CD14-positive monocyte (primary cell): ENCODE measurements at regions not wholly inside any gene's neighbourhood (a gene's known extent, or its start where the extent isn't known, plus 50 kb on each side); places are given as distances from the start of the nearest gene placed in this dataset.

Source experiments
- DNase-seq, 3 donors: peaks; one replicate each; pipeline ENCODE4 v3.0.0-alpha.2; 2011 to 2022
- H2AFZ ChIP-seq: 2 replicates; pipeline ENCODE4 v1.6.0; 2012; ENCODE audit warnings: mild to moderate bottlenecking, low read depth, low read length, inconsistent platforms; ENCODE audit not compliant: insufficient read depth, poor library complexity, severe bottlenecking
- H3K27ac ChIP-seq, 2 donors: 1 replicate in 1 of 2; 2 replicates in 1 of 2; pipeline ENCODE4 v1.5.1; 2012 to 2013; ENCODE audit warnings: low read length in 2 of 2, control low read depth in 1 of 2, inconsistent platforms in 1 of 2, low read depth in 1 of 2, mild to moderate bottlenecking in 1 of 2
- H3K27me3 ChIP-seq, 2 donors: one replicate each; pipeline versions ENCODE4 v1.6.0 to v1.6.1; 2011 to 2013; ENCODE audit warnings: low read length in 2 of 2; ENCODE audit not compliant: control insufficient read depth in 2 of 2, insufficient read depth in 2 of 2
- H3K36me3 ChIP-seq, 2 donors: replicated peaks in 1 of 2; 1 replicate in 1 of 2; 2 replicates in 1 of 2; pipeline versions ENCODE4 v1.5.1 to v1.6.1; 2012 to 2013; ENCODE audit warnings: low read length in 2 of 2, control low read depth in 1 of 2, inconsistent platforms in 1 of 2, mild to moderate bottlenecking in 1 of 2; ENCODE audit not compliant: insufficient read depth in 2 of 2, control insufficient read depth in 1 of 2
- H3K4me1 ChIP-seq, 2 donors: 1 replicate in 1 of 2; 2 replicates in 1 of 2; pipeline versions ENCODE4 v1.5.1 to v1.6.1; 2012 to 2013; ENCODE audit warnings: low read length in 2 of 2, control low read depth in 1 of 2, inconsistent platforms in 1 of 2, mild to moderate bottlenecking in 1 of 2, moderate library complexity in 1 of 2; ENCODE audit not compliant: insufficient read depth in 2 of 2, control insufficient read depth in 1 of 2
- H3K4me2 ChIP-seq: replicated peaks from 2 replicates; pipeline ENCODE3; 2012; ENCODE audit warnings: low read length, moderate library complexity, mild to moderate bottlenecking; ENCODE audit not compliant: poor library complexity, severe bottlenecking; ENCODE audit errors: extremely low read depth
- H3K4me3 ChIP-seq, 3 experiments: fragments of 200-600 bp in 1 of 3; sonication (generic) in 1 of 3; replicated peaks in 1 of 3; 1 replicate in 2 of 3; 2 replicates in 1 of 3; pipeline ENCODE4 v1.5.1; 2011 to 2013; ENCODE audit warnings: low read length in 3 of 3, mild to moderate bottlenecking in 3 of 3, control low read depth in 2 of 3, low read depth in 2 of 3, inconsistent platforms in 1 of 3, moderate library complexity in 1 of 3
- H3K79me2 ChIP-seq: 2 replicates; pipeline ENCODE4 v1.6.0; 2012; ENCODE audit warnings: mild to moderate bottlenecking, control low read depth, inconsistent platforms, low read length, moderate library complexity; ENCODE audit not compliant: insufficient read depth
- H3K9ac ChIP-seq: 2 replicates; pipeline ENCODE4 v1.6.0; 2017; ENCODE audit warnings: low read length, mild to moderate bottlenecking; ENCODE audit not compliant: insufficient read depth, poor library complexity, severe bottlenecking
- H3K9me3 ChIP-seq, 2 donors: replicated peaks in 1 of 2; 1 replicate in 1 of 2; 2 replicates in 1 of 2; pipeline versions ENCODE4 v1.5.1 to v1.6.1; 2012 to 2013; ENCODE audit warnings: low read length in 2 of 2, control low read depth in 1 of 2; ENCODE audit not compliant: control insufficient read depth in 1 of 2, insufficient read depth in 1 of 2
- H4K20me1 ChIP-seq: 2 replicates; pipeline ENCODE4 v1.6.0; 2012; ENCODE audit warnings: mild to moderate bottlenecking, low read length, control low read depth, moderate library complexity; ENCODE audit not compliant: insufficient read depth
- H3K27ac Mint-ChIP-seq, 7 donors: one replicate each; pipeline ENCODE4 v1.8.0; 2020; ENCODE audit warnings: mild to moderate bottlenecking in 7 of 7, mixed read lengths in 7 of 7, moderate library complexity in 6 of 7, inconsistent platforms in 2 of 7
- H3K27me3 Mint-ChIP-seq, 3 donors: one replicate each; pipeline ENCODE4 v1.8.0; 2021 to 2022; ENCODE audit warnings: low read depth in 3 of 3, mild to moderate bottlenecking in 3 of 3, mixed read lengths in 3 of 3, moderate library complexity in 3 of 3, inconsistent platforms in 1 of 3
- H3K36me3 Mint-ChIP-seq, 2 donors: one replicate each; pipeline ENCODE4 v1.8.0; 2020; ENCODE audit warnings: mixed read lengths in 2 of 2, inconsistent platforms in 1 of 2, mild to moderate bottlenecking in 1 of 2
- H3K4me1 Mint-ChIP-seq: one replicate; pipeline ENCODE4 v1.8.0; 2020; ENCODE audit warnings: mild to moderate bottlenecking, mixed read lengths
- H3K4me3 Mint-ChIP-seq, 2 donors: one replicate each; pipeline ENCODE4 v1.8.0; 2020; ENCODE audit warnings: mild to moderate bottlenecking in 2 of 2, mixed read lengths in 2 of 2, moderate library complexity in 1 of 2
- H3K9me3 Mint-ChIP-seq, 7 donors: one replicate each; pipeline ENCODE4 v1.8.0; 2020 to 2022; ENCODE audit warnings: mixed read lengths in 7 of 7, mild to moderate bottlenecking in 6 of 7, moderate library complexity in 6 of 7, inconsistent platforms in 2 of 7
- CTCF ChIP-seq: fragments of 200-600 bp; IDR thresholded peaks from one replicate; pipeline ENCODE4 v1.8.0; 2022; ENCODE audit warnings: antibody characterized with exemption, mild to moderate bottlenecking
- WGBS: methylation state at CpG from one replicate; pipeline ENCODE4 v1.1.5; 2013; ENCODE audit warnings: missing lambda C conversion rate; ENCODE audit not compliant: insufficient coverage; 5-methylcytosine and 5-hydroxymethylcytosine counted together
- intact Hi-C, 2 donors: fragments of 100-400 bp; cut with micrococcal nuclease; formaldehyde crosslinking; loops; one replicate each; pipeline versions ENCODE4 v1.15.0 to v1.15.1; 2023

GRCh38 chr11:100586361-100587101, 100.6 kb upstream of the ARHGAP42 start:
- no peak overlapping the region for H3K4me3 Mint-ChIP-seq
- H3K36me3 Mint-ChIP-seq: no peaks in the 10 kb centered on the region

GRCh38 chr11:100592619-100593260, 94.3 kb upstream of the ARHGAP42 start:
- no peak for TF ChIP-seq CTCF
- 81% methylated on average over 2 of the region's 6 CpGs for WGBS
- intact Hi-C loops: no loop called here
- H3K27ac Mint-ChIP-seq: no peak overlapping the region
- Histone ChIP-seq H3K27me3 (no peaks in the 10 kb centered on the region), H3K36me3 (no peaks in the 10 kb centered on the region), H3K4me1 (no peaks in the 10 kb centered on the region), H3K9ac (no peak overlapping the region), H2AFZ (no peak overlapping the region), H3K27ac (no peak overlapping the region), H3K9me3 (no peaks in the 10 kb centered on the region), H3K4me2 (no peak overlapping the region), H4K20me1 (no peaks in the 10 kb centered on the region), H3K79me2 (no peaks in the 10 kb centered on the region), H3K4me3 (no peak overlapping the region)
- no peak overlapping the region for H3K4me3 Mint-ChIP-seq
- no peaks in the 10 kb centered on the region for H3K27me3 Mint-ChIP-seq
- H3K36me3 Mint-ChIP-seq: no peaks in the 10 kb centered on the region
- H3K4me1 Mint-ChIP-seq: no peaks in the 10 kb centered on the region
- H3K9me3 Mint-ChIP-seq: peaks cover 0 to 2% (median 0%) of the 10 kb centered on the region in 7 donors
- no peak for DNase-seq

More at GRCh38 chr11:100586361-100587101, 100.6 kb upstream of the ARHGAP42 start:
- 86% methylated on average over 2 of the region's 2 CpGs for WGBS
- peaks cover 0 to 2% (median 0%) of the 10 kb centered on the region in 7 donors for H3K9me3 Mint-ChIP-seq
- no peaks in the 10 kb centered on the region for H3K79me2 ChIP-seq
- intact Hi-C loops: no loop called here
- H3K27me3 ChIP-seq: no peaks in the 10 kb centered on the region
- no peak overlapping the region for H2AFZ ChIP-seq
- no peaks in the 10 kb centered on the region for H3K36me3 ChIP-seq
- no peak overlapping the region for H3K27ac ChIP-seq
- no peaks in the 10 kb centered on the region for H4K20me1 ChIP-seq
- H3K4me3 ChIP-seq: no peak overlapping the region
- H3K4me1 ChIP-seq: no peaks in the 10 kb centered on the region
- no peak for TF ChIP-seq CTCF
- no peaks in the 10 kb centered on the region for H3K27me3 Mint-ChIP-seq
- no peaks in the 10 kb centered on the region for H3K9me3 ChIP-seq
- DNase-seq: no peak
- no peak overlapping the region for H3K9ac ChIP-seq
- H3K4me2 ChIP-seq: no peak overlapping the region
- no peaks in the 10 kb centered on the region for H3K4me1 Mint-ChIP-seq
- no peak overlapping the region for H3K27ac Mint-ChIP-seq
